ENCODE measurements at regions not wholly inside any gene's neighbourhood (a gene's known extent, or its start where the extent isn't known, plus 50 kb on each side); places are given as distances from the start of the nearest gene placed in this dataset.

DNA sequence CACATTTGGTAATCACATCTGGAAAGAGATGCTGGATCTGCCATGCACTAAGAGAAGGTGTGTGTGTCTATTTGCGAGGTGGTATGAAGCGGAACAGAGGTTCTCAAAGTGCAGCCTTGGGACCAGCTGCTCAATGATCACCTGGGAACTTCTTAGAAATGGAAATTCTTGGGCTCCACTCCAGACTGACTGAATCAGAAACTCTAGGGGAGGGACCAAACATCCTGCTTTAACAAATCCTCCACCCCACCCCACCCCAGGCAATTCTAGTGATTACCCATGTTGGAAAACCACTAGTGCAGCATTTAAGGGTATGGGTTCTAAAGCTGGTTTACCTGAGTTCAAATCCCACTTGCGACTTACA is 143.9 kb upstream of the JUN start:
- no peak overlapping the region for H3K27ac ChIP-seq (ENCODE audit: low read length)
- no peaks in the 10 kb centered on the region for H3F3A ChIP-seq (ENCODE audit: insufficient read depth, low read length, poor library complexity, severe bottlenecking)
- H3K79me2 ChIP-seq (replicated peaks; ENCODE audit: insufficient read depth, low read length): no peaks in the 10 kb centered on the region
- no peak overlapping the region for H2AFZ ChIP-seq (ENCODE audit: low read depth, low read length)
- no peaks in the 10 kb centered on the region for H3K9me2 ChIP-seq (ENCODE audit: insufficient read depth, low read length)
- TF ChIP-seq EP300 (conservative IDR thresholded peaks at IDR 0.05; ENCODE audit: poor library complexity, severe bottlenecking) (no peak), EZH2 (IDR thresholded peaks at IDR 0.05; ENCODE audit: borderline replicate concordance, insufficient read depth, low read length, poor library complexity, severe bottlenecking) (no peak), SMC3 (conservative IDR thresholded peaks at IDR 0.05; ENCODE audit: poor library complexity) (no peak), RAD21 (conservative IDR thresholded peaks at IDR 0.05) (no peak)
- TF ChIP-seq, protein P1, sequence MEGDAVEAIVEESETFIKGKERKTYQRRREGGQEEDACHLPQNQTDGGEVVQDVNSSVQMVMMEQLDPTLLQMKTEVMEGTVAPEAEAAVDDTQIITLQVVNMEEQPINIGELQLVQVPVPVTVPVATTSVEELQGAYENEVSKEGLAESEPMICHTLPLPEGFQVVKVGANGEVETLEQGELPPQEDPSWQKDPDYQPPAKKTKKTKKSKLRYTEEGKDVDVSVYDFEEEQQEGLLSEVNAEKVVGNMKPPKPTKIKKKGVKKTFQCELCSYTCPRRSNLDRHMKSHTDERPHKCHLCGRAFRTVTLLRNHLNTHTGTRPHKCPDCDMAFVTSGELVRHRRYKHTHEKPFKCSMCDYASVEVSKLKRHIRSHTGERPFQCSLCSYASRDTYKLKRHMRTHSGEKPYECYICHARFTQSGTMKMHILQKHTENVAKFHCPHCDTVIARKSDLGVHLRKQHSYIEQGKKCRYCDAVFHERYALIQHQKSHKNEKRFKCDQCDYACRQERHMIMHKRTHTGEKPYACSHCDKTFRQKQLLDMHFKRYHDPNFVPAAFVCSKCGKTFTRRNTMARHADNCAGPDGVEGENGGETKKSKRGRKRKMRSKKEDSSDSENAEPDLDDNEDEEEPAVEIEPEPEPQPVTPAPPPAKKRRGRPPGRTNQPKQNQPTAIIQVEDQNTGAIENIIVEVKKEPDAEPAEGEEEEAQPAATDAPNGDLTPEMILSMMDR (IDR thresholded peaks at IDR 0.05; ENCODE audit: poor library complexity, severe bottlenecking): no peak
- no peak overlapping the region for H3K4me2 ChIP-seq (ENCODE audit: low read length)
- no peak overlapping the region for H3K9ac ChIP-seq (ENCODE audit: low read length)
- no peaks in the 10 kb centered on the region for H3K27me3 ChIP-seq (ENCODE audit: insufficient read depth, low read depth, low read length)
- H3K36me3 ChIP-seq (ENCODE audit: insufficient read depth, low read length): no peaks in the 10 kb centered on the region
- H4K20me1 ChIP-seq (ENCODE audit: insufficient read depth): no peaks in the 10 kb centered on the region
- H3K4me3 ChIP-seq (ENCODE audit: low read length): no peak overlapping the region
- no peaks in the 10 kb centered on the region for H3K9me3 ChIP-seq (ENCODE audit: low read length)

- Histone ChIP-seq H3K27ac (ENCODE audit: low read length) (no peak overlapping the region), H3K4me3 (ENCODE audit: low read length) (no peak overlapping the region), H3K36me3 (ENCODE audit: insufficient read depth, low read length) (no peaks in the 10 kb centered on the region), H3K9me3 (ENCODE audit: low read length) (no peaks in the 10 kb centered on the region), H3K9me2 (ENCODE audit: insufficient read depth, low read length) (no peaks in the 10 kb centered on the region), H3K27me3 (ENCODE audit: insufficient read depth, low read depth, low read length) (no peaks in the 10 kb centered on the region), H3F3A (ENCODE audit: insufficient read depth, low read length, poor library complexity, severe bottlenecking) (no peaks in the 10 kb centered on the region), H4K20me1 (ENCODE audit: insufficient read depth) (no peaks in the 10 kb centered on the region), H3K9ac (ENCODE audit: low read length) (no peak overlapping the region), H2AFZ (ENCODE audit: low read depth, low read length) (no peak overlapping the region), H3K79me2 (replicated peaks; ENCODE audit: insufficient read depth, low read length) (no peaks in the 10 kb centered on the region), H3K4me2 (ENCODE audit: low read length) (no peak overlapping the region)
- TF ChIP-seq SMC3 (conservative IDR thresholded peaks at IDR 0.05; ENCODE audit: poor library complexity): no peak
These were observed 144.7 kb upstream of the JUN start for GRCh38 chr1:58928514-58928913.

GRCh38 chr1:58929671-58930325 is 146.0 kb upstream of the JUN start:
- Histone ChIP-seq H3F3A (ENCODE audit: insufficient read depth, low read length, poor library complexity, severe bottlenecking) (no peaks in the 10 kb centered on the region), H3K36me3 (ENCODE audit: insufficient read depth, low read length) (no peaks in the 10 kb centered on the region), H3K27me3 (ENCODE audit: insufficient read depth, low read depth, low read length) (no peaks in the 10 kb centered on the region), H2AFZ (ENCODE audit: low read depth, low read length) (no peak overlapping the region), H3K27ac (ENCODE audit: low read length) (no peak overlapping the region), H3K9me2 (ENCODE audit: insufficient read depth, low read length) (no peaks in the 10 kb centered on the region), H3K4me3 (ENCODE audit: low read length) (no peak overlapping the region), H3K79me2 (replicated peaks; ENCODE audit: insufficient read depth, low read length) (no peaks in the 10 kb centered on the region), H3K4me2 (ENCODE audit: low read length) (no peak overlapping the region), H3K9ac (ENCODE audit: low read length) (no peak overlapping the region), H4K20me1 (ENCODE audit: insufficient read depth) (no peaks in the 10 kb centered on the region), H3K9me3 (ENCODE audit: low read length) (no peaks in the 10 kb centered on the region)
- no peak for TF ChIP-seq SMC3 (conservative IDR thresholded peaks at IDR 0.05; ENCODE audit: poor library complexity)
- TF ChIP-seq, protein P1 (IDR thresholded peaks at IDR 0.05; ENCODE audit: poor library complexity, severe bottlenecking): no peak
- TF ChIP-seq TAF1 (IDR thresholded peaks at IDR 0.05; ENCODE audit: low read depth): no peak
- no peak for TF ChIP-seq EP300 (conservative IDR thresholded peaks at IDR 0.05; ENCODE audit: poor library complexity, severe bottlenecking)
- TF ChIP-seq EZH2 (IDR thresholded peaks at IDR 0.05; ENCODE audit: borderline replicate concordance, insufficient read depth, low read length, poor library complexity, severe bottlenecking): no peak
- no peak for TF ChIP-seq REST (IDR thresholded peaks at IDR 0.05; ENCODE audit: borderline replicate concordance)
- no peak for TF ChIP-seq RAD21 (conservative IDR thresholded peaks at IDR 0.05)
- TF ChIP-seq MXI1 (conservative IDR thresholded peaks at IDR 0.05; ENCODE audit: poor library complexity, severe bottlenecking): no peak
